GM20000 (cell line): ENCODE measurements at regions not wholly inside any gene's neighbourhood (a gene's known extent, or its start where the extent isn't known, plus 50 kb on each side); places are given as distances from the start of the nearest gene placed in this dataset.

Experiments used
- DNase-seq: peaks from one replicate; pipeline ENCODE4 v3.0.0; 2012; ENCODE audit warnings: low spot score
- TF ChIP-seq, protein P1 (sequence below): IDR thresholded peaks from 2 replicates; pipeline ENCODE4 v1.5.1; 2012; ENCODE audit warnings: mild to moderate bottlenecking, control low read depth; ENCODE audit errors: extremely low read depth, missing control alignments

DNA sequence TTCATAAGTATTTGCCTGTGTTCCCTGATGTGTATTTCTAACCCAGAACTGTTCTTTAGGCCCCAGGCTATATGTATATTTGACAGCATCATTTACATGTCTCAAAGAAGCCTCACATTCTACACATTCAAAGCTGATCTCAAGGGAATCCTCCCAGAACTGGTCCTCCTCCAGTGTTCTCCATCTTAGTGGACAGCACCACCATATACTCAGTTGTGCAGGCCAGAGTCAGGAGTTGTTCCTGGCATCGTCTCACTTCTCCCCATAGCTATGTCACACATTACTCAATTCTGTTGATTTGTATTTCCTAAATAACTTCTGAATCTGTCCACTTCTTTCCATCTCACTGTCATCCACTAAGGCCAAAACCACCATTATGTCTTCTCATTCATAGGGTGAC is 82.8 kb upstream of the TRPC3 start:
- DNase-seq = no peak
- TF ChIP-seq, protein P1, sequence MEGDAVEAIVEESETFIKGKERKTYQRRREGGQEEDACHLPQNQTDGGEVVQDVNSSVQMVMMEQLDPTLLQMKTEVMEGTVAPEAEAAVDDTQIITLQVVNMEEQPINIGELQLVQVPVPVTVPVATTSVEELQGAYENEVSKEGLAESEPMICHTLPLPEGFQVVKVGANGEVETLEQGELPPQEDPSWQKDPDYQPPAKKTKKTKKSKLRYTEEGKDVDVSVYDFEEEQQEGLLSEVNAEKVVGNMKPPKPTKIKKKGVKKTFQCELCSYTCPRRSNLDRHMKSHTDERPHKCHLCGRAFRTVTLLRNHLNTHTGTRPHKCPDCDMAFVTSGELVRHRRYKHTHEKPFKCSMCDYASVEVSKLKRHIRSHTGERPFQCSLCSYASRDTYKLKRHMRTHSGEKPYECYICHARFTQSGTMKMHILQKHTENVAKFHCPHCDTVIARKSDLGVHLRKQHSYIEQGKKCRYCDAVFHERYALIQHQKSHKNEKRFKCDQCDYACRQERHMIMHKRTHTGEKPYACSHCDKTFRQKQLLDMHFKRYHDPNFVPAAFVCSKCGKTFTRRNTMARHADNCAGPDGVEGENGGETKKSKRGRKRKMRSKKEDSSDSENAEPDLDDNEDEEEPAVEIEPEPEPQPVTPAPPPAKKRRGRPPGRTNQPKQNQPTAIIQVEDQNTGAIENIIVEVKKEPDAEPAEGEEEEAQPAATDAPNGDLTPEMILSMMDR = no peak

DNA sequence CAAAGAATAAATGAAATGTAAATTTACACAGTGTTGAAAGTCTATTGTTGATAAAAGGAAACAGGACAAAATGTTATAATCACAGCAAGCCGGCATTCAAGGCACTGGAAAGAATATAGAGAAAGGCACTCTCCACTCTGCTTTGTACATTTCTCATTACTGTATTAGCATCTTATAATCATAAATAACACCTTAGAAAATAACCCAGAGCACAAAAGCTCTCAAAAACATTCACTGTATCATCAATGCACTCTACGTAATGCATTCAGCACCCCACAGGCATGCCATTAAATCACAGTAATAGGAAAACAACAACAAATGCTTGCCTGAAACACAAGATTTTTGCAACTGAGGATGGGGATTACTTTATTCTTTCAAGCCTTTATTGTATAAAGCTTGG is 75.3 kb upstream of the TRPC3 start:
- no peak for DNase-seq
- TF ChIP-seq, protein P1 = no peak

DNA sequence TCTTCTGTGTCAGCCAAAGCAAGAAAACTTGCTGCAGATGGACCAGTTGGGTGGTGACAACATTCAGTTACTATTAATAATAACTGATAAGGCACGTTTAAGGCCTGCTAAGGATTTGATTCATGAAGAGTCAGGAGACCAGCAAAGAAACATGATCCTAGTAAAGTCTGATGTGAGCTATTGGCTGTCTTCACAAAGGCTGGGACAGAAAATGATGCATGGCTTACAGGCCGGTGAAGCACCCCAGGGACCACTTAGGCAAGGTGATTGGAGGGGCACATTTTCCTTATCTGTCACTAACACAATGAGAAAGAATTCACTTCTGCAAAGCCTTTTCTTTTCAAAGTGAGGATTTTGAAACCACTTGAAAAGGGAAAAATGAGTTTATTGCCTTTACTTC is 65.4 kb upstream of the TRPC3 start:
- no peak for DNase-seq
- TF ChIP-seq, protein P1 = no peak

DNA sequence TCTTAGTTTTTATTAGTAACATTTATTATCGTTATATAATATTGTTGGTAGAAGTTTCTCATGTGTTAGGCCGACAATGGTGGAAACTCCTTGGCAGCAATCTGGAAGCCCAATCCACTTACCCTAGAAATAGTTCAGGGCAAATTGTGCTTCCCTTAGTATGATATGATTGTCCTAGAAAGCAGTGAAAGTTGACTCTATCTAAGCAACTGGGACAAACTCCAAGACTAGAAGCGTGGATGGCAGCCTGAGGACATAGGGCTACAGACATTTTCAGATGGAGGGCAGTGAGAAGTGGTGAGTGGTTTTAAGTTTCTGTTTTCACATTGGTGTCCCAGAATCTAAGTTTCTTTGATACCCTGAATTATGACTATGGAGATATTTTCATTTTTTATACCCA is 63.3 kb upstream of the TRPC3 start:
- TF ChIP-seq, protein P1 = no peak

DNA sequence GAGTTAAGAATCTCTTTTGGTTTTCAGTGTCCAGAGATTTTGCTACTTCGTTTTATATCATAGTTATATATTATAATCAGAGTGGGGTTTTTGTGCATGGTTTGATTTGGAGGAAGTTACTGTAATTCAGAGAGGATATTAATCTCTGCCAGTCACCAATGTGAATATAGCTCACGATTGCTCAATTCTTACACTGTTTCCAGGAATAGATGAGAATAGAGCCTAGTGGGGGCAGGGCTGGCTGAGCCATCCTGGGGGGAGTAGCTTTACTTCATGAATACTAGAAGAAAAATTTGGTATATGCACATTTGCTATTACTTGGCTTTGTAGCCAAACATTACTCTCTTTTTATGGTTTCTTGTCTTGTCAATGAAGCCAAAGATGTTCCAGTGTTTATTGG is 60.9 kb upstream of the TRPC3 start:
- no peak for DNase-seq
- TF ChIP-seq, protein P1 = no peak

More for the DNA sequence above, 63.3 kb upstream of the TRPC3 start:
- no peak for DNase-seq

DNA sequence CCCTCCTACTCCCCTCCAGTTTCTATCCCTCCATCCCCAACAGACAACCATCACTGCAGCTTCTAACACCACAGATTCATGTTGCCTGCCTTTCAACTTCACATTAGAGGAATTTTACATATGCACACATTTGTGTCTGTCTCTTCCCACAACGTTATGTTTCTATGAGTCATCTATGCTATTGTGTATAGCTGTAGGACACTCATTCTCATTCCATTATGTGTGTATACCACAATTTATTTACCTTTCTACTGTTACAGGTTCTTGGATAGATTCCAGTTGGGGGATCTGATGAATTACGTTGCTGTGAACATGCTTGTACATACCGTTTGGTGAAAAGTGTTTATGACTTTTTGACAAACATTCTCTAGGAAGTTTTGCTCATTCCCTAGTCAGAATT is 58.8 kb upstream of the TRPC3 start:
- DNase-seq = no peak
- TF ChIP-seq, protein P1 = no peak

DNA sequence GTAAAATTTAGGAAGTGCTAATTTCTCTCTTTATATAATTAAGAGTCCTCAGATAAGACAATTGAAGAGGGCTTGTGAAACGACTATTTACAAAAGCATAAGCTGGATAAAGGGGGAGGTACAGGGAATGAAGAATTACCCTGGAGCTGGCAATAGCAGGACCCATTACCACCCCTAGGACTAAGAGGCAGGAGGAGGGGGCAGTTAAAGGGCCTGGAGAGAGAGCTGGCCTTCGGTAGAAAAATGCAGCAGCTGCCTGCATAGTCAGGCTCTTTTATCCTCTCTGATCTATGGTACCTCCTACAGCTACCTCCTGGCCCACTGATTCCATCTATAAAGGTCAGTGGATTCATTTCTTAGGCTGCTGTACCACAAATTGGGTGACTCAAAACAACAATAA is 57.7 kb upstream of the TRPC3 start:
- TF ChIP-seq, protein P1 = no peak
- DNase-seq = no peak

DNA sequence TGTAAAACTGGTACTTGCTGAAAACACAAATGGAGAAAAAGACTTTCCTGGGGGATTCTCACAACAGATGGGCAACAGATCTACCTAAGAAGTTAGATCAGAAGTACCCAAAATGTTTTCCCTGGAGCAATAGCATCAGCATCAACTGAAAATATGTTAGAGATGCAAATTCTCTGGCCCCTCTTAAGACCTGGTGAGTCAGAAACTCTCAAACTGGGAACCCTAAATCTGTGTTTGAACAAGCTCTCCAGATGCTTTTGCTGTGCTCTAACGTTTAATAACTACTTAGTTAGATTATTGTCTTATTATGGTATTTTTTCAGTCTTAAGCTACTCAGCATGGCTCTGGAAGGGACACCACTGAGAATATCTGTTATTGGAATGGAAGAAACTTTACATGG is 55.2 kb upstream of the TRPC3 start:
- TF ChIP-seq, protein P1 = no peak
- no peak for DNase-seq
